ENCODE measurements at regions not wholly inside any gene's neighbourhood (a gene's known extent, or its start where the extent isn't known, plus 50 kb on each side); places are given as distances from the start of the nearest gene placed in this dataset.
"Not testable (repeated sequence)": the region's sequence is repeated elsewhere in the genome, so short reads cannot be mapped to it uniquely, and the experiment has no call there.

DNA sequence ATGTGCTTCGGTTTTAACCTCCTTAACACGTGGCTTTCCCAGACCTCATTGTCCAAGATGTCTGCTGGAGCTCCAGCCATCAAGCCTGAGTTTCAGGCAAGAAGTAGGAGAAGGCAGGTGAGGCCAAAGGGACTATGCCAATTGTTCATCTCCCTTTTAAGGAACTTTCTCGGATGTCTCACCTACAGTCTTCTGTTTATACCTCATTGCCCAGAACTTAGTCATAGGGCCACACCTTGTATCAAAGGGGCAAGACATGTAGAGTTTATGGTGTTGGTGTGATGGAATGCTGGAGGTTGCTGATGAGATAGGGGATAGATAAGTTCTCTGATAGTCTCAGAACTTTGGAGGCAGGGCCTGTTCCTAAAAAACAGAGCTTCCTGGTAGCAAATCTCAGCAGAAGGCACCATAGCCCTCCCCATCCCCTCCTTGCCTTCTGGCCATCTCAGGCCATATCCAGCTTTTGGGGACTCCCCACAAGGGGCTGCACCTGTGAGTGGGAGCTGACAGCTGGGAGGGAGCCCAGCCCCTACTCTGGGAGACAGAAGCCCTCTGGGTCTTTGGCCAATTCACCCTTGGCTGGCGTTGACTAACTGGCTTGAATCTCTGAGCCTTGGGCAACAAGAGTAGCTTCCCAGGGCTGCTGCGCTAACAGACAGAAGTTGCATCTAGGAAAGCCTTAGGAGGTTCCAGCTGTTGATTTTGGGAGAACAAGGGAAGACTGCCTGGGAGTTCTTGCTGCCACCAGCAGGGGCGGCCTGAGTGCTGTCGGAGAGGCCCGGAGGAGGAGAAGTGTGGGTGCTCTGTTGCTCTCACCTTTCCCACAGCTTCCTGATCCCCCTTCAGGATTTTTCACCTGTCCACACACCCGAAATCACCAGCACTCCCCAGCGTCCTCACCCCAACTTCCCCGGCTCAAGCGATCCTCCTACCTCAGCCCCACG lies 149.8 kb upstream of the THY1 start:
- ChIA-PET POLR2A (interaction anchor here (0.6 kb wide), 1 partner anchor 119 kb away, joined by 3 read pairs; no protein-coding TSS in a partner anchor), CTCF (interaction anchor here (0.7 to 1.6 kb wide), 2 partner anchors 9 to 157 kb away, joined by 3 to 5 read pairs; partner anchors contain the start of gene NECTIN1)
- TF ChIP-seq CTCF (IDR thresholded peaks at IDR 0.05; ENCODE audit: unreplicated experiment) = no peak
- Mint-ChIP-seq H3K27me3 (ENCODE audit: insufficient read depth, unreplicated experiment) (peaks cover 13% of the 10 kb centered on the region), H3K9me3 (ENCODE audit: unreplicated experiment) (no peaks in the 10 kb centered on the region), H3K4me3 (ENCODE audit: unreplicated experiment) (no peak overlapping the region), H3K36me3 (ENCODE audit: insufficient read depth, unreplicated experiment) (no peaks in the 10 kb centered on the region), H3K4me1 (ENCODE audit: insufficient read depth, unreplicated experiment) (peaks cover 7% of the 10 kb centered on the region), H3K27ac (ENCODE audit: low read depth, unreplicated experiment) (no peak overlapping the region)
- intact Hi-C loops (cut with micrococcal nuclease) = no loop called here
- peak; percentile 23 for DNase-seq (ENCODE audit: unreplicated experiment)
- no TSS peak for BruUV-seq (replicated peaks)

DNA sequence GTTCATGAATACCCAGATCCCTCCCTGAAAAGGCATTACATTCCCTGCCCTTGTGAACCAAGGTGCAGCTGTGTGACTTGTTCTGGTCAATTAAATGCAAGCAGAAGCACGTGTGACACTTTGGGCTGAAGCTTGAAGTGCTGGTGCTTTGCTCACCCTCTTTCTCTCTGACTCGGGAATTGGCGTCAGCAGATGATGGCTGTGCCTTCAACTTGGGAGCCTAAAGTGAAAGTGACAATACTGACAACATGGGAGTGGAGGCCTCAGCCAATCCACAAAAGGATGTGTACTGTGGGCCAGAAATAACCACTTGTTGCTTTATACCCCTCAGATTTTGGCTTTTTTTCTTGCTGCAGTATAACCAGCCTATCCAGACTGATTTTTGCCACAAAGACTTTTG lies 148.3 kb upstream of the THY1 start:
- peaks cover 12% of the 10 kb centered on the region for H3K27me3 Mint-ChIP-seq (ENCODE audit: insufficient read depth, unreplicated experiment)
- intact Hi-C loops (cut with micrococcal nuclease) = no loop called here
- ChIA-PET CTCF (interaction anchor here (1.6 kb wide), 1 partner anchor 158 kb away, joined by 5 read pairs; the partner anchor contains the start of gene NECTIN1), POLR2A (no interaction called here)
- H3K27ac Mint-ChIP-seq (ENCODE audit: low read depth, unreplicated experiment) = no peak overlapping the region
- no peak for DNase-seq (ENCODE audit: unreplicated experiment)
- no peak for TF ChIP-seq CTCF (IDR thresholded peaks at IDR 0.05; ENCODE audit: unreplicated experiment)
- no peaks in the 10 kb centered on the region for H3K9me3 Mint-ChIP-seq (ENCODE audit: unreplicated experiment)
- no peaks in the 10 kb centered on the region for H3K36me3 Mint-ChIP-seq (ENCODE audit: insufficient read depth, unreplicated experiment)
- H3K4me1 Mint-ChIP-seq (ENCODE audit: insufficient read depth, unreplicated experiment) = peaks cover 7% of the 10 kb centered on the region
- no TSS peak for BruUV-seq (replicated peaks)
- H3K4me3 Mint-ChIP-seq (ENCODE audit: unreplicated experiment) = no peak overlapping the region

GRCh38 chr11:119567688-119568582 lies 145.0 kb upstream of the THY1 start:
- BruUV-seq (replicated peaks) = no TSS peak
- ChIA-PET CTCF (interaction anchor here (0.9 kb wide), 1 partner anchor 31 kb away, joined by 5 read pairs; no protein-coding TSS in a partner anchor), POLR2A (no interaction called here)
- intact Hi-C loops (cut with micrococcal nuclease) = no loop called here
- DNase-seq (ENCODE audit: unreplicated experiment) = peak; percentile 67
- H3K27me3 Mint-ChIP-seq (ENCODE audit: insufficient read depth, unreplicated experiment) = peaks cover 15% of the 10 kb centered on the region
- no peak overlapping the region for H3K4me3 Mint-ChIP-seq (ENCODE audit: unreplicated experiment)
- H3K36me3 Mint-ChIP-seq (ENCODE audit: insufficient read depth, unreplicated experiment) = no peaks in the 10 kb centered on the region
- no peak for TF ChIP-seq CTCF (IDR thresholded peaks at IDR 0.05; ENCODE audit: unreplicated experiment)
- H3K27ac Mint-ChIP-seq (ENCODE audit: low read depth, unreplicated experiment) = no peak overlapping the region
- peaks cover 7% of the 10 kb centered on the region for H3K4me1 Mint-ChIP-seq (ENCODE audit: insufficient read depth, unreplicated experiment)
- H3K9me3 Mint-ChIP-seq (ENCODE audit: unreplicated experiment) = peaks cover 6% of the 10 kb centered on the region

DNA sequence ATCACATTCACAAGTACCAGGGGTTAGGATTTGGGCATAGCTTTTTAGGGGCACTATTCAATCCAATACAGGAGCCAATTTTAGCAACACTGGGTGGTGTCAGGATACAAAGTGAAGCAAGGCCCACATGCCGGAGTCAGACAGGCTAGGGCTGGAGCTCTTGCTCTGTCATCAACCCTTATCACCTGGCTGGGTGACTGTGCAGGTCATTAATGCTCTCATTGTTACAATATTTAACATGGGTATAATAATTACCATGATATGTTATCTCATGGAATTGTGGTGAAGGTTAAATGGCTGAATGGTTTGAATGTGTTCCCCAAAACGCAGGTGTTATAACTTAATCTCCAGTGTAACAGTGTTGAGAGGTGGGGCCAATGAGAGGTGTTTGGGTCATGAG lies 143.3 kb upstream of the THY1 start:
- BruUV-seq (replicated peaks) = no TSS peak
- Mint-ChIP-seq H3K4me3 (ENCODE audit: unreplicated experiment) (no peak overlapping the region), H3K27ac (ENCODE audit: low read depth, unreplicated experiment) (no peak overlapping the region), H3K27me3 (ENCODE audit: insufficient read depth, unreplicated experiment) (peaks cover 31% of the 10 kb centered on the region), H3K36me3 (ENCODE audit: insufficient read depth, unreplicated experiment) (no peaks in the 10 kb centered on the region), H3K9me3 (ENCODE audit: unreplicated experiment) (peaks cover 6% of the 10 kb centered on the region), H3K4me1 (ENCODE audit: insufficient read depth, unreplicated experiment) (peaks cover 7% of the 10 kb centered on the region)
- DNase-seq (ENCODE audit: unreplicated experiment) = no peak
- ChIA-PET POLR2A (no interaction called here), CTCF (no interaction called here)
- intact Hi-C loops (cut with micrococcal nuclease) = no loop called here
- no peak for TF ChIP-seq CTCF (IDR thresholded peaks at IDR 0.05; ENCODE audit: unreplicated experiment)

DNA sequence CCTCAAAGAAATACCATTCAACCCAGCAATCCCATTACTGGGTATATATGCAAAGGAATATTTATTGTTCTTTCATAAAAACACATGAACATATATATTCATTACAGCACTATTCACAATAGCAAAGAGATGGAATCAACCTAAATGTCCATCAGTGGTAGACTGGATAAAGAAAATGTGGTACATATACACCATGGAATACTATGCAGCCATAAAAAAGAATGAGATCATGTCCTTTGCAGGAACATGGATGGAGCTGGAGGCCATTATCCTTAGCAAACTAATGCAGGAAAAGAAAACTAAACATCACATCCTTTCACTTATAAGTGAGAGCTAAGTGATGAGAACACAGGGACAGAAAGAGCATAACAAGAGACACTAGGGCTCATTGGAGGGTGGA lies 142.7 kb upstream of the THY1 start:
- H3K27me3 Mint-ChIP-seq (ENCODE audit: insufficient read depth, unreplicated experiment) = peaks cover 37% of the 10 kb centered on the region
- DNase-seq (ENCODE audit: unreplicated experiment); CTCF ChIA-PET; H3K4me3 Mint-ChIP-seq (ENCODE audit: unreplicated experiment); BruUV-seq (replicated peaks); H3K27ac Mint-ChIP-seq (ENCODE audit: low read depth, unreplicated experiment); H3K4me1 Mint-ChIP-seq (ENCODE audit: insufficient read depth, unreplicated experiment); H3K9me3 Mint-ChIP-seq (ENCODE audit: unreplicated experiment); H3K36me3 Mint-ChIP-seq (ENCODE audit: insufficient read depth, unreplicated experiment); intact Hi-C loops (cut with micrococcal nuclease): not testable (repeated sequence)
- POLR2A ChIA-PET = interaction anchor here (0.6 kb wide), 1 partner anchor 320 kb away, joined by 4 read pairs; no protein-coding TSS in a partner anchor

All from MCF 10A (cell line).